H7 (cell line): ENCODE measurements at regions not wholly inside any gene's neighbourhood (a gene's known extent, or its start where the extent isn't known, plus 50 kb on each side); places are given as distances from the start of the nearest gene placed in this dataset.

ENCODE experiments used
- DNase-seq: peaks from one replicate; pipeline ENCODE4 v3.0.0; 2012
- H3K27me3 ChIP-seq: 2 replicates; pipeline ENCODE4 v1.6.0; 2011; ENCODE audit warnings: mild to moderate bottlenecking, low read length; ENCODE audit not compliant: control insufficient read depth, insufficient read depth
- H3K36me3 ChIP-seq: replicated peaks from 2 replicates; pipeline ENCODE4 v1.5.1; 2011; ENCODE audit warnings: low read length; ENCODE audit not compliant: control insufficient read depth, insufficient read depth
- H3K4me3 ChIP-seq: 2 replicates; pipeline ENCODE4 v1.5.1; 2011; ENCODE audit warnings: low read depth, mild to moderate bottlenecking, control low read depth, low read length, moderate library complexity; ENCODE audit not compliant: insufficient read depth

- H3K36me3 ChIP-seq, result no peaks in the 10 kb centered on the region
- DNase-seq, result no peak
These were observed 82.8 kb upstream of the PDE1C start for GRCh38 chr7:32153006-32153405.

GRCh38 chr7:32152576-32152975 lies 82.4 kb upstream of the PDE1C start:
- peaks cover 1% of the 10 kb centered on the region; the same call in 1 of the 2 replicates for H3K27me3 ChIP-seq
- no peak for DNase-seq
- H3K4me3 ChIP-seq, result no peak overlapping the region
- H3K36me3 ChIP-seq, result no peaks in the 10 kb centered on the region

More at GRCh38 chr7:32153006-32153405, 82.8 kb upstream of the PDE1C start:
- Histone ChIP-seq H3K27me3 (peaks cover 1% of the 10 kb centered on the region; the same call in 1 of the 2 replicates), H3K4me3 (no peak overlapping the region)

- Histone ChIP-seq H3K36me3 (no peaks in the 10 kb centered on the region), H3K4me3 (no peak overlapping the region), H3K27me3 (peaks cover 1% of the 10 kb centered on the region; the same call in 1 of the 2 replicates)
- peak; percentile 7 for DNase-seq
These were observed 80.4 kb upstream of the PDE1C start for GRCh38 chr7:32150589-32150988.

DNA sequence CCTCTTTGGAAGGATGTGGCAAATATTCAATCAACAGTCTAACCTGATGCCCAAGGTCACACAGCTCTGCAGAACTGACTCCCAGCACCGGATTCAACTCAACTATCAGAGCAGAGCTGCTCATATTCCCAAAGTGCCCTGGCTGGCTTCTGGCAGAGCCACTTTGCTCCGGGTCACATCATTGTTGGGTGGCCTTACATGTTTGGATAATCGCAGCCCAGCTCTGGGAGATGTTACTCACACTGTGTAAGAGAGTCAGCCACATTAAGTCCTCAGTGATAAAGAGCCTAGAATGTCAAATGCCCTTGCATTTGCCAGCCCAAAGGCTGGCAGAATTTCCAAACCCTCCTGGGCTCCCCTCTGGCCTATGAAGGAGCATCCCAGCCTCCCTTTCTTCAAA lies 79.8 kb upstream of the PDE1C start:
- H3K27me3 ChIP-seq, result peaks cover 1% of the 10 kb centered on the region; the same call in 1 of the 2 replicates
- no peaks in the 10 kb centered on the region for H3K36me3 ChIP-seq
- DNase-seq, result no peak
- H3K4me3 ChIP-seq, result no peak overlapping the region

DNA sequence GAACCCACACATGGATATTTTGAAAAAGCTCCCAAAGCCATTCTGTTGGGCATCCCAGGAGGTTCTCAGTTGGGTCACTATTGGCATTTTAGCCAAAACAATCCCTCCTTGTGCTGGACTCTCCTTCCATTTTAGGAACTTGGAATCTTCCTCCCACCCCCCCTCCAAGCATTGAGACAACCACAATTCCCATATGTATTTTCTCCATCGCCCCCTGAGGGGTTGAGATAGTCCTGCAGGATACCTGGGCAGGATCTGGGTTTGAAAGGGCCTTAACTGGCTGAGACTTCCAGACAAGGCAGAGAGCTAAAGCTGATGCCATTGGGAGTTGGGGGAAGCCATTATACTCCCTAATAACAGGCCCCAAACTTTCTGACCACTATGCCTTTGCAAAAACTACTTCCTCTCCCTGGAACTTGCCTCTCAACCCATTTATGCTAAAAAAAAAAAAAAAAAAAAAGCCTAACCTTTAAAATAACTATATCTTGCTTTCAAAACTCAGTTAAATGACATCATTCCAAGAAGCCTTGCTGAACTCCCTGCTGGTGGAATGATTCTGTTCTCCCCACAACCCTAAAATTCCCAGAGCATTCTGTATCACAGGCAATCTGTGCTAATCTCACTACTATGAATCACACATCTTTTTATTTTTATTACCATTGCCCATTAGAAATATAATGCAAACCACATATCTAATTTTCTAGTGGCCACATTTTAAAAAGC lies 77.5 kb upstream of the PDE1C start:
- Histone ChIP-seq H3K4me3 (no peak overlapping the region), H3K27me3 (no peaks in the 10 kb centered on the region; the same call in 1 of the 2 replicates), H3K36me3 (no peaks in the 10 kb centered on the region)
- DNase-seq, result peak; percentile 24

DNA sequence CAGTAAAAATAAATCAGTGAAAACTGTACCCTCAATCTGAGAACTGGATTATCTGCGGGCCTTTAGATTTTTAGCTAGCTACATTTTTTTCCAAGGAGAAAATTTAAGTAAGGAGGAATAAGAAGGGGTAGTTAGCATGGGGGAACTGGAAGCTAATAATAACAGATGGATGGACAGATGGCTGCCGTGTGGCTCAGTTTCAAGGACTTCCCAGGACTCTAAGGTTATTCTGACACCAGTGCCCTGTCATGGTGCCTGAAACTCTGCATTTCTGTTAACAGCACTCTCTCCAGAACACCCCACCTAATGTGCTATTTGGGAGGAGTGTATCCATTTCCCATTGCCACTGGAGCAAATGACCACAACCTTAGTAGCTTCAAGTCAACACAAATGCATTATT lies 75.7 kb upstream of the PDE1C start:
- Histone ChIP-seq H3K27me3 (no peaks in the 10 kb centered on the region; the same call in 1 of the 2 replicates), H3K4me3 (no peak overlapping the region), H3K36me3 (no peaks in the 10 kb centered on the region)
- DNase-seq, result no peak

DNA sequence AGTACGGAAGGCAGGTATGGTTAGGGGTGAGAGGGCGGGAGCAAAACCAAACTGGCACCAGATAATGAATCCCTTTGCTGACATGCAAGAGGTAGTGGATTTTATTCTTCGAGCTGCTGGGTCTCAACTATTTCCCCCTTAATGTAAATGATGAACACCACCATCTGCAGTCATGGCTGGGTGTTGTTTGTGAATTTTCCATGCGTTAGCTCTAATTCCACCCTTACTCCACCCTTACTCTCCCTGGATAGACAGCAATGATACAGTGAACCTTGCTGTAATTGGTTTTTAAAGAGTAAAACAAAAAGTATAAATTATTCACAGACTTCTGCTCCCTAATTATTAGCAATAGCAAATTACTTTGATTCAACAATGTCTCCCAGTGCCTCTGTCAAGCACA lies 74.5 kb upstream of the PDE1C start:
- Histone ChIP-seq H3K27me3 (no peaks in the 10 kb centered on the region; the same call in 1 of the 2 replicates), H3K4me3 (no peak overlapping the region), H3K36me3 (no peaks in the 10 kb centered on the region)
- DNase-seq, result no peak

DNA sequence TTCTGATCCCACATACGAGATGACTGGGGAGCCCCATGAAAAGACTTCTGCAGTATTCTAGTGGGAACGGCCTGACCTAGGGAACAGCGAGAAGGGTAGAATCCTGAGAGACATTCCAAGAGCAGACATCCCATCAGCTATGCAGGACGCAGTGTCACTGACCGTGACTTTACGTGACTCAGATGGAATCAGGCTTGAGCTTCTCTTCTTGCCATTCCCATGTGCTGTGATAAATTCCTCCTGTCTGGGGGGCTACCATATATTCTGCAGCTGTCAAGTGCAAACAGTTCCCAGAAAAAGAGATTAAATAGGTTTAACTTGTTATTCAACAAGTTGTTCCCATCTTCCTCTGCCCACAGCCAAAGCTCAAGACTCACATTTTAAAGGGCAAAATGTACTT lies 73.1 kb upstream of the PDE1C start:
- Histone ChIP-seq H3K27me3 (no peaks in the 10 kb centered on the region; the same call in 1 of the 2 replicates), H3K36me3 (no peaks in the 10 kb centered on the region), H3K4me3 (no peak overlapping the region)
- DNase-seq, result no peak

GRCh38 chr7:32142649-32143048 lies 72.4 kb upstream of the PDE1C start:
- no peak overlapping the region for H3K4me3 ChIP-seq
- DNase-seq, result no peak

DNA sequence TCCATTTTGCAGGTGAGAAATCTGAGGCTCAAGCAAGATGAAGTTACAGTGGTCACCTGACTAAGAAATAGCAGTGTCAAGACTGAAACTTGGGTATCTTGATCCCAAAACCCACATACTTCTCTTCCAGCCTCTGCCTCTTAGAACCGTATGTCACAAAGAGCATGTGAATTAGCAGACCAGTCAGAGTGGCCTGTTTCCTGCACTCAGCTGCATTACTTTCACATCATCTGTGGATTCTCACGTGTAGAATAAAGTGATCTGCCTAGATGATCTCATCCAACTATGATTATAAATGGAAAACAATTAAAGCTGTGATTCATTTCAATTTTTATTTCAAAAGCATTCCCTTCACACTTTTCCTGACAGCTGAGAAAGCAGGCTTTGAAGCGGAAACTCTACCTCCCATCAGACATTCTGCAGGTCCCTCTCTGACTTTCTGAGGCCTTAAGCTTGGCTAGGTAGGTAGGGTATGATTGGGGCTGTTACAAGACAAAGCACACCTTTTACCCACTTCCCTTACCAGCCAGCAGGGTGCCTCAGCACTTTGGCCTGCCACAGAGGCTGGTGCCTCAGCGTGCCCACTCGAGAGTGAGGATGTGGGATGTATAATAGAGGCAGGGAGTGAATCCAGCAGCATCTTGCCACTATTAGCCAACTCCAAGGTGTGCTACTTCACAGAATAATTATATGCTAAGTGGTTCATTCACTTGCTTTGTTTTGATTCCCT lies 70.2 kb upstream of the PDE1C start:
- Histone ChIP-seq H3K4me3 (no peak overlapping the region), H3K27me3 (no peaks in the 10 kb centered on the region; the same call in 1 of the 2 replicates), H3K36me3 (no peaks in the 10 kb centered on the region)
- no peak for DNase-seq

More at GRCh38 chr7:32142649-32143048, 72.4 kb upstream of the PDE1C start:
- H3K27me3 ChIP-seq, result no peaks in the 10 kb centered on the region; the same call in 1 of the 2 replicates
- H3K36me3 ChIP-seq, result no peaks in the 10 kb centered on the region

DNA sequence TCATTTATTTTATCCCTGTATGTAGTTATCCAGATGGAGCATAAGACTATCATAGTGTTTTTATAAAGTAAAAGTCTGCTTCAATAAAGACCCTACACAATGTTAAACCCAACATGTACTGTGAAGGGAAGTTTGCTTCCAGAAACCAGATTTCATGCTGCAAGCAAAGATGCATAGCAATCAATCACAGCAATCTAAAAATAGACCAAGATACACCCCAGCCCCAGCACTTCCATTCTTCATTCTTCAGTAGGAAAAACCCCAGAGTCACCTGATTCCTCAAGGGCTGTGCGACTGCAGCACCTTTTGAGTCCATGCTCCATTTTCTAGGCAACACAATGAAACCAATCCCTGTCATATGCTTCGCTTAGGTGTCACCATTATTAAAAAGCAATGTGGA lies 66.9 kb upstream of the PDE1C start:
- Histone ChIP-seq H3K27me3 (no peaks in the 10 kb centered on the region), H3K4me3 (no peak overlapping the region), H3K36me3 (no peaks in the 10 kb centered on the region)
- DNase-seq, result no peak

DNA sequence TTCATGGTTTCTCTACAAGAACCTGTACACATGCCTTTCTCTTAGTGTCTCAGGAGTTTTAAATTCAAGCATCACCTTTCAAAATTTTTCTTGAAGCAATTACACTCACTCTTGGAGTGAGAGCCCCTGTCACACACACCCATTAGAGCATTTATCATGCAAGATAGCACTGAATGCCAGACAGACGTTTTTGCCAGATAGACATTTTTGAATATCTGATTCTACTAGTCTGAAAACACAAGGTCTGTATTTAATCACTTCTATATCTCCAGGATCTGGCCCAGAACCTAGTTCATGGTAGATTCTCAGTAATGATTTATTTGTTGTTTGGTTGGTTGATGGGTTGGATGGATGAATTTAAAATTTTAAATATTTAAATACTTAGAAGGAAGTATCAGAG lies 60.9 kb upstream of the PDE1C start:
- no peak overlapping the region for H3K4me3 ChIP-seq
- no peaks in the 10 kb centered on the region for H3K36me3 ChIP-seq
- no peak for DNase-seq
- H3K27me3 ChIP-seq, result no peaks in the 10 kb centered on the region

GRCh38 chr7:32126843-32127242 lies 56.6 kb upstream of the PDE1C start:
- Histone ChIP-seq H3K27me3 (no peaks in the 10 kb centered on the region), H3K4me3 (no peak overlapping the region), H3K36me3 (no peaks in the 10 kb centered on the region)
- DNase-seq, result peak; percentile 23
